ENCODE measurements at regions not wholly inside any gene's neighbourhood (a gene's known extent, or its start where the extent isn't known, plus 50 kb on each side); places are given as distances from the start of the nearest gene placed in this dataset.

GRCh38 chr10:110355141-110355831 lies 50.6 kb upstream of the SMNDC1 start:
- DNase-seq: no peak

DNA sequence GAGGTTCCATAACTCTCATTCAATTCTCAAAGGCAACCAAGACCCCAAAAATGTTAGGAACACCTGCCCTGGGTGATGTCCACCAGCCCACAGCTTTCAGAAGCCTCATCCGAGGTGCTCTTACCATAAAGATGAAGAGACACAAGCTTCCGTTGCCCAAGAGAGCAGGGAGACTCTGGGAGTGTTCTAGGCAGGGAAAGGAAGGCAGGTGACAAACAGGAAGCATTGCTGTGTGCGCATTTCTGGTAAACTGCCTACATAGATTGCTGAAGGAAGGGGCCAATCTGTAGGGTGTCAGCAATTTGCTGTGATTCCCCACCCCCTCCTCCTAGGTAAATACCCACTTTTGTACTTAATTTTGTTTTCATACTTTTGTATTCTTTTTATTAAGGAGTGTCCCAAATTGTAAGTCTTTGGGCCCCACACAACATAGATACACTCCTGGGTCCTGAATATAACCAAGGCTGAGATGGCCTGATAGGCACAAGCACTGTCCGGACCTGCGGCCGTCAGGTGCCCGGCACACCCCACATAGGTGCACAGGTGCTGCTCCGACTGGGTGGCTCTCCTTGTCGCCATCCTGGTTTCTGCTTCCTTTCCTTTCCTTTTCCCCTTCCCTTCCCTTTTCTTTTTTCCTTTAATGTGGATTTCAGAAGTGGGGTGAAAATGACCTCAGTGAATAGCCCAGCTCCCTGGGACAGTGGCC lies 51.4 kb upstream of the SMNDC1 start:
- DNase-seq: no peak

DNA sequence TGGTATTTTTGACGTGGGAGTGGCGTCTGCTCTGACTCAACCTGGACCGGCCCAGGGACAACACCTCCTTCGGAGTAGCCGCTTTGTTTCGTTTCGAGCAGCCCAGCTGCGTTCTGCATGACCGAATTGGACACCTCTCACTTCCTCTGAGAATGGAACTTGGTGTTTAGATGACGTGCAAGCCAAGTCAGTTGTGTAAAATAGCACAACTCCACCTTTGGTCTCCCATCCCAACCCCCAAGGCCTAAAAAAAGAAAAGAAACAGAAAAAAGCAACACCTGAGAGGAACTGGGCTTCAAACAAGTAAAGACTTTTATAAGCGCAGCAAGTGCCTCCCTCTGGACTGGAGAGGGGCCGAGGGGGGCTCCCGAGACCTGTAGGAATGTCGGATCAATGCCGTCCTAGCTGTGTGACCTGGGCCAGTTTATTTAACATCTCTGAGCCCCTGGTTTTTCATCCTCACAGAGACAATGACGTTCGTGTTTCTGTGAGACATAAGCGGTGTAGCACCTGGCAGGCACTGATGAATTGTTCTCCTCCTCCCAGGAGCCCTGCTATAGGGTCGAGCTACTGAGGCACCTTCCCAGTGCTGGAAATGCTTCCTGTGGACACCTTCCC lies 52.0 kb upstream of the SMNDC1 start:
- DNase-seq: no peak

DNA sequence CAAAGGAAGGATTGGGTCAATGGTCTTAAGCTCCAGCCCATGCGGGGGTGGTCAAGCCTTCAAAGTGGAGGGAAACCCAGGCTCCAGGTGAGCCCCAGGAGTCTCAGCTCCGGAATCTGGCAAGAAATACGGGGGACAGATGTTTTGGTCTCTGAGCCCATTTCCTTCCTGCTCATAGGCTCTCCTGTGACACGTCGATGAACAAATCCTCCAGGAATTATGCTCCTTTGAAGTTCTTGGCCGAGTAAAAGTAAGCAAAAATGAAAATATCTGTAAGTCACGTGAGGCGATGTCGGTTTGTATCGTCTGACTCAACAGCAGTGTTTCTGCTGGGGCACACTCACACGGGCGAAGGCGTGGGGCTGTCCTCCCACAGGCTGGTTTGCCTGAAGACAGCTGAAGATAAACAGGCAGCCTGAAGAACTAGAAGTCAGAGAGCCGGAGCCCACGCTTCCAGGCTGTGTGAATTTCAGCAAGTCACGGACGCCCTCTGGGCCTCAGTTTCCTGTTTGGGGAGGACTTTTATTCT lies 52.6 kb upstream of the SMNDC1 start:
- DNase-seq: no peak

DNA sequence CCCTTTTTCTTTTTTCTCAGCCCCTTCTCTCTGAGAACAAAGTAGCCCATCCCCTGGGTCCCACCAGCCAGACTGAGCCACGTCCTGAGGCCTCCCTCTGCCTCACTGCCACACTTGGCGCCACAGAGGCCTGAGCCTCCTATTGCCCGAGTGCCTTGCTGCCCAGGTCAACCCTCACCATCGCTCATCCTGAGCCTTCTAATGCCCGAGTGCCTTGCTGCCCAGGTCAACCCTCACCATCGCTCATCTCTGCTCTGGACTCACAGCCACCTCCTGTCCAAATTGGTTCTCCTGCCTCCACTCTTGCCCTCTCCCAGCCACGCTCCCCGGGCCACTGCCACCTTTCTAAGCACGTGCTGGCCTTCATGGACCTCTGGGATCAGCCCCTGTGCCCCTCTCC lies 53.2 kb upstream of the SMNDC1 start:
- DNase-seq: no peak

GRCh38 chr10:110358278-110358677 lies 53.6 kb upstream of the SMNDC1 start:
- no peak for DNase-seq

GRCh38 chr10:110358869-110359629 lies 54.3 kb upstream of the SMNDC1 start:
- no peak for DNase-seq

- DNase-seq: no peak
Measured at GRCh38 chr10:110360857-110361474, 56.2 kb upstream of the SMNDC1 start.

DNA sequence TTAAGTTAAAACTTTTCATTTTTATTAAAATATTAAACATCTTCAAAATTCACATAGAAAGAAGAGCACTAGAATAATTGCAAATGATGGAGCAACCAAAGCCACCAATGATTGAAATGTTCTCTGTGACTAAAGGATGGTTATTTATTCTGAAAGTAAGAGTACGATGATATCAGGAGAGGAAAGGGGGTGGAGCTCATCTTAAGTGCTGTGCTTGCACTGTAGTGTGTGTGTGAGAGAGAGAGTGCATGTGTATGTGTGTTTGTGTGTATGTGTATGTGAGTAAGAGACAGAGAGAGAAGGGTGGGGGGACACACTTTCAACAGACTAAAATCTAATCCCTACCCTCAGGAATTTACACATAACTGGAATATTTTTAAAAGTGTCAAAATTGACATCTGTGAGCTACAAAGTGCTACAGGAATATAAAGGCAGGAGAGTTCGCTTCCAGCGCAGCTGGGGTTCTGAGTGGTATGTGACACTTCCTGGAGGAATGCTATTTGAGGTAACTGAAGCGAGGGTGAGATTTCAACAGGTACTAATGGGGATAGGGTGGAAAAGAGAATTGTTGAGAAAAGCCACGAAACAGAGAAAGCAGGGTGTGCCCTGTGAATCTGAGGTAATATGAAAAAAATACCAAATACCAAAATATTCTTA lies 57.2 kb upstream of the SMNDC1 start:
- DNase-seq: no peak

DNA sequence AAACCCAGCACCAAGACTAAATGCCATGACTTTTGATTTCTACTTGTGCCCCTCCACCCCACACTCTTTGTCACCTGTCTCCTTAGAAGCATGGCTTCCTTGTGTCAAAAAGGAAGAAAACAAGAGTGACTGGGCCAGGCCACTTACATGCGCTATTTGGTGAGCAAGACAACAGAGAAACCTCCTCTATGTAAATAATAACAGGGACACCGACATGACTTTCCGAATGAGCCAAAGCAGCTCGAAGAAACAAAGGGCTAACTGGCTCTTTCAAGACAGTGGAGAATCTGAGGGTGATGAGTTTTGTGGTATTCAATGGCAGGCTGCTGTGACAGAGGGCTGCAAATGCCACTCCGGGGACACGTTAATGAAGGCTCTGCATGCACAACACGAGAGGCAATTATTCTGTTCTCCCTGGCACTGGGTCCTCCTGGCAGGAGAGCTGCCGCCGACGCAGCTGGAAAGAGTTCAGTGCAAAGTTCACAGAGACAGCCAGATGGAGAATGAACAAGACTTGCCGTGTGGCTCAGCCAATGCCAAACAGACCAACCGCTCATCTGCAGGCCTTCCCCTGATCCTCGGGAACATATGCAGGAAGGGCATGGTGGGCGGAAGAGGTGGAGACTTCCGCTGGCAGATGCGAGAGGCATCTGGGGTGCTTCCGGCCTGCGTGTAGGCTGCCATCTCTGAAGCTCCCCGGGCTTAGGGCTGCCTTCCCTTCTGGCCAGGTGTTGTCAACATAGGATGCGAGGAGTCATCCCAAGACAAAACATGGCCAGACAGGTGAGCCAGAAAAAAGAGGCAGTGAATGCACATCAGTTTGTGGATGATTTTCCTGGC lies 59.1 kb upstream of the SMNDC1 start:
- DNase-seq: no peak

DNA sequence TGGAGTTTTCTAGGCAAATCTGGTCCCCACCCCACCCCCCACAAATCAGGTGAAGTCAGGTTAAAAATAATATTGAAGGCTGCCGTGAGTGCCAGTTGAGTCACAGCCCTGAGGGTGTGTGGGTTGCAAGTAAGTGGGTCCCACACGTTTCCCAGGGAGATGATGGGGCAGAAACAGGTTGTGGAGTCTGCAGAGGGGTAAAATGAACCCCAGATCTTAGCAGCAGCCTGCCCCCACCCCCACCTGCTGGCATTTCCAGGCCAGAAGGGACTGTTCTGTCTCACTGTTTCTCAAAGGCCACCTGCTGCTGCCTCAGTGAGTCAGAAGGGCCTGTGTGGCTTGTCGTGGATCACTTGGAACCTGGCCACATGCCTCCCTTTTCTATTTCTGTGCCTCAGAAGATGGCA lies 59.8 kb upstream of the SMNDC1 start:
- DNase-seq: no peak

DNA sequence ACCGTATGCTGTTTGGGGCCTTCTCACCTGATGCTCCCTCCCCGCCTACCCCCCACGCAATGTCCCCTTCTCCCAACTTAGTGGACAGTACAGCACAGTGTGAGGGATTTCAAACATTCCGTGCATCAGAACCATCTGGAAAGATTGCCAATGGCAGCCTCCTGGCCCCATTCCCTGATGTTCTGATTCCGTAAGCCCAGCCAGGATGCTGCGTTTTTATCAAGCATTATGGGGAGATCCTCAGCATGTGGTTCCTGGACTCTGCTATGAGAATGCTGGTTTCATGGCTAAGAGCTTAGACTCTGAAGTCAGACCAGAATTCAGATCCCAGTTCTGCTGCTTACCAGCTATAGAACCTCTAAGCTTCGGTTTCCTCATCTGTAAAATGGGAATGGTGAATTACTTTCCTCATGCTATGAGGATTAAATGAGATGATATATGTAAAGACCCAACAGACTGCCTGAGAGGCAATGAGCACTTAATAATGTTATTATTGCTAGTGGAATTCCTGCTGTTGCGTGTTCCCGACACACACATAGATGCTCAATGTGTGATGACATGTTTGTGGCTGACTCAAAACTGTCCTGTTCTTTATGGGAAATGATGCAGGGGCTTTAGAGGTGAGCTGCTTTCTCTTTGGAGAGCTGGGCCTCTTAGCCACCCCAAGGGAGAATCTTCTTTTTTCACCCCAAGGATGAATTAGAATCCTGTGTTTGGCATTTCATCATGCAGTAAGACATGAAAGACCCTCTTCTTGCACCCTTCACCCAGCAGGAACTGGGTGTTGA lies 60.8 kb upstream of the SMNDC1 start:
- no peak for DNase-seq

DNA sequence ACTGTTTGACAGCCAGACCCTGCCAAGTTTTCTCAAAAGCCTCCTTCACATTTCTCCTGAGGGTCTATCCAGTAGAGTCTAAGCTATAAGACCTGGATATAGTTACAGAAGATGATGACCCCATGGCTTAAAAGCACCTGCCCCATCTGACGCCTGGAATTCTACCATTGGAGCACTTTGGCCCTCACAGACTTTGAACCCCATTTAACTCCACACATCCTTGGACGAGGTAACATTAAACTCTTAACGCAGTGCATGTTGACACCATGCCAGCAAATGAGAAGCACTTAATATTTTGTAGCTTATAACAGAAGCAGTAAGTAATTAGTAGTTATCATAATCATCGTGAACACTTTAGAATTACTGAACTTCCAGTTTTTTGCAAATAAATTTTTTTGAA lies 61.9 kb upstream of the SMNDC1 start:
- no peak for DNase-seq

DNA sequence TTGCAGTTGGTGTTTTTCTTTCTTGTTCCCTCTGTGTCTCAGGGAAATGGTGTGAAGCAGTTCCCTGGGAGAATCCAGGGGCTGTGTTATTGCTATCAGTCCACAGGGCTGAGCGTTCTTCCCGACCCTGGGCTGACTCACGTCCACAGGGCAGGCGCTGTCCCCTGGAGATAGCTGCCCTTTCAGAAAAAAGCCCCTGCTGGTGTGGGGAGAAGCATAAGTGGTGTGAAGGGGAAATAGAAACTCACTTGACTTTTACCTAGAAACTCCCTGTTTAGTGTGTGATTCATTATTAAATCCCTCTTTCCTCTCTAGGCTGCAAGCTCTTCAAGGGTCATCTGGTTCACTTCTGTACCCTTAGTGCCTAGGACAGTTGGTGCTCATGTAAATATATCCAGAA lies 63.3 kb upstream of the SMNDC1 start:
- DNase-seq: no peak

DNA sequence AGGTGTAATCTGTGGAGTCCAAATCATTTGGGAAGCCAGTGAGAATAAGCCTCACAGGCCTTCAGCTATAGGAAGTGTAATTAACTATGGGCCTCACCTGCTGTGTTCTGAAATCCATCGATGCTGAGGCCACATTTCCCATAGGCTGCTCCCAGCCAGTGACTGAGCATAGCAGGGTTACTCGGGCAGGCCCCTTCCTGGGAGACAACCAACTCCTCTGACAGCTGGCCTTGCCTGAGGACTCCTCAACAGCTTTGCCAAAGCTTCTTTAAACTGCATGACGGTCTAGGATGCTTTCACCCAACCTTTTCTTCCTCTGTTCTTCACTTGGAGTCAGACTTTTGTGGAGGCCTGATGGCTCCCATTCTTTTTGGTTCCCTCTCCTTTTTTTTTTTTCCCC lies 63.8 kb upstream of the SMNDC1 start:
- no peak for DNase-seq

GRCh38 chr10:110370006-110370405 lies 65.3 kb upstream of the SMNDC1 start:
- no peak for DNase-seq

DNA sequence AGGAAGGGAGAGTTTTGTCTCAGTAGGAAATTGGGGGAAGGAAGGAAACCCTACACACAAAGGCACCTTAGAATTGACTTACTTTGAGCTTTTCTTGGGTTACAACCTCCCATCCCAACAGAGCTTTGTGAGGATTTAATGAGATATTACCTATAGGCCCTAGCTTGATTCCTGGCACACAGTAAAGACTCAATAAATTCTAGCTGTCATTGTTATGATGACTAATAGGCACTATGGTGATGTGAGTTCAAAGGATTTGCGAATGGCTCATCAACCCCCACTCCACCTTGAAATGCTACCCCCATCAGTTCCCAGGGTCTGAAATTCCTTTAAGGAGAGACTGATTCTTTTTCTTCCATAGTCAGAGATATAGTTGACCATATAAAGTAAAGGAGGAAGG lies 67.9 kb upstream of the SMNDC1 start:
- DNase-seq: no peak

GRCh38 chr10:110373059-110373458 lies 68.3 kb upstream of the SMNDC1 start:
- DNase-seq: no peak

DNA sequence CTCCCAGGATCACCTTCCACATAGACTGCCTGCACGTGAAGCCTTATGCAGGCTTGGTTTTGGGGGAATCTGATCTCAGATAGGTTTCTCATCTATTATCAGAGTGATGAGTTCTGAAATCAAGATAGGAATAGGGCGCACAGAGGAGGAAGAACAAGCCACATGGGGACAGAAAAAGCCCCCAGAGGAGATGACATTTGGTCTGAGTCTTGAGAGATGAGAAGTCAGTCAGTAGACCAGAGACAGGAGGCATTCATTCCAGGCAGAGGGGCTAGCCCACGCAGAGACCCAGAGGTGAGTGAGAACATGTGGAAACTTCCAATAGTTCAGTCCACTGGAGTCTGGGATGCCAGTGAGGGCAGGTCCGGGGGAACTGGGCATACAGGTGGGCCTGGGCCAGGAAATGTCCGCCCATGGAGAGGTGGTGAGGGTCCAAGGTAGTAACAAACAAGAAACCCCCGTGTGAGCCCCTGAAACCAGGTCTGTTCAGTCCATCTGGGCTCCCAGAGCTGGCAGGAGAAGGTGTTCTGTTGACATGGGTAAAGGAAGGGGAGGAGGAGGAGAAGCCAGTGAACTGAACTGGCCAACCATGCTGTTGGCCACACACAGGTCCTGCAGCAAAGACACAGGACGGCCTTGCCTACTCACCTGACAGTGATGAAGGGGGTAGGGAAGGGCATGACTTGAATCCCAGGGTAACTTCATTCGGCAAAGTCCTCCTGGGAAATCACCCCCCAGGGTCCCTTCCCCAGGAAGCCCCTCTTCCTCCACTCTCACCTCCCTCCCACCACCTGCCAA lies 69.3 kb upstream of the SMNDC1 start:
- no peak for DNase-seq

All from muscle of arm (tissue), 1 donor.